Stimulated activated CD4-positive, alpha-beta T cell treated with anti-CD3 and anti-CD28 coated beads, Interleukin-1b, Interleukin-23, amount 100 ng/mL, for 48 hours (primary cell): ENCODE measurements at regions not wholly inside any gene's neighbourhood (a gene's known extent, or its start where the extent isn't known, plus 50 kb on each side); places are given as distances from the start of the nearest gene placed in this dataset.

ENCODE experiments used
- DNase-seq: peaks from one replicate; pipeline ENCODE4 v3.0.0-alpha.2; 2020

DNA sequence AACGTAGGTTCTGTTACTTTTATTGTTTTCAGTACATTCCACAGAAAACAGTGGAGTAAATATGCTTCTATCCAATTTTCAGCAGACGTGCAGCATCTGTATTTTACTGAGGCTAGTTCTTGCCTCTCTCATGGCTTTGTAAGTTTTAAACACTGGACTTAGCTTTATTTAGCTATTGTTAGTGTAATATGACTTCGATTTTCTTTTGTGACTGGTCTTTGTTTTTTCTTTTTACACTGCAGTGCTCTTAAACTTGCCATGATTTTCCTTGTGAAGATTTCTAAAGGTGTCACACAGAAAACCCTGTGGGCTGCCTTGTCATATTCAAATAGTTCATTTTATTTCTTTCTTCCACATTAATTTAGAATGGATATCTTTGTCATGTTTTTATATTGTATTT is 1234.9 kb upstream of the CITED2 start:
- no peak for DNase-seq

DNA sequence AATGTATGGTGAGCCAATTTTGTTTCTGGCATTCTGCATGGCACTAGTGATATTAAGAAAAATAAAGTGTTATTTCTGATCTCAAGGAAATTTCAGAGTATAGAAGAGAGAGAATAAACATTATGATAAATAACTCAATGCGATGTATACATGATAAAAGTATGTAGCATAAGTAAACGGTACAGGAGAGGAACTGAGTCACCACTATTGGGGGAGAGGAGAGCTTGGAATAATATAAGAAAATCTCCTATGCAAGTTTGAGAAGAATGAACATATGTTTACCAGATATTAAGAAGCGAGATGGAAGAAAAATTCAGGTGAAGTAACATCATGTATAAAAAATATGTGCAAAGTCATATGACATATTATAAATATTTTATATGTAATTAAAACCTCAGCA is 1230.3 kb upstream of the CITED2 start:
- no peak for DNase-seq

- no peak for DNase-seq
Measured at GRCh38 chr6:140602431-140603248, 1228.2 kb upstream of the CITED2 start.

DNA sequence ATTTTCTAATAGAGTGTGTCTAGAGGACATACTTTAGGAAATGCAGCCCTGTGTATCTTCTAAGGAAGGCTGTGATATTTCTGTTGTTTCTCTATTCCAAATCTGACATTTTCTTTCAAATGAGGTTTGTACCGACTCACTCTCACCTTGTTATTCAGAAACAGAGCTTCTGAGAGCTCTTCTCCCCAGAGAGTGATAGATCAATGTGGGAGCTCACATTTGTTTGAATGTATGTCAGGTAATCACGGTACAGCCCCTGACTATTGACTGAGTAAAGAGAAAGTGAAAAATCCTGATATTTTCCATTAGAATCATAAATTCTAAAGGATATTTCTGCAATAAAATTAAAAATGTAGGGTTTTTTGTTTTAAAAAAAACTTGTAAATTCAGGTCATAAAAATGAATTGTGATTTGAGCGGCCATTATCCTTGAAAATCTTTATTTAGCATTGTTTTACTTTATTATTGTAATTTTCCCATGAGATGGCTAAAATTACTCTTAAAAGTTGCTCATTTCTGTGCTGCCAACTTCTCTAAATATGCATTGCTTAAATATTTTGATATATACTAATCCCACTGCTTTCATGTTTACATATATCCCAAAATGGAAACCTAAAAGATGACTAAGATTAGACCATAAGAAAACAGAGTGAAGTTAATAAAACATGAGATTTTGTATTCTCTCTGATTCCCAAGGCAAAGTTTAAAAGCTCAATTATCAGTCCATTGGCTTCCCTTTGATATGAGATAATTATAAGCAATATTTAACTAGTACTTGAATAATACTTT is 1226.8 kb upstream of the CITED2 start:
- no peak for DNase-seq

DNA sequence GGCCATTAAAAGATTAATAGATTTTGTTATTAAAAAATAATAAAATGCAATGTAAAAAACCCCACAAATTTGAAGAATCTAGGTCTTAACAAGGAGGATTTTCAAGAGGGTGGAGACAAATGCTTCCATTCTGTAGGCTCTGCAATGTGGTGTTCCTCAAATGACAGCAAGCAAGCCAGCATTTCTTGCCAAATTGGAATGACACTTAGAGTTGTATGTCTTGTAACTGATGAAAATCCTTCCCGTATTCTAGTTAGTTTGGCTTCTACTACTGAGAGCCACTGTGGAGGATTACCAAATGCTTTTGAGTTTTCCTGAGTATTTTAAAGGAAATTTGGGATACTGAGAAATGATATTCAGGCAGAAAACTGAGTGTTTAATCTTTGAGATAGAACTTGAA is 1225.5 kb upstream of the CITED2 start:
- no peak for DNase-seq

DNA sequence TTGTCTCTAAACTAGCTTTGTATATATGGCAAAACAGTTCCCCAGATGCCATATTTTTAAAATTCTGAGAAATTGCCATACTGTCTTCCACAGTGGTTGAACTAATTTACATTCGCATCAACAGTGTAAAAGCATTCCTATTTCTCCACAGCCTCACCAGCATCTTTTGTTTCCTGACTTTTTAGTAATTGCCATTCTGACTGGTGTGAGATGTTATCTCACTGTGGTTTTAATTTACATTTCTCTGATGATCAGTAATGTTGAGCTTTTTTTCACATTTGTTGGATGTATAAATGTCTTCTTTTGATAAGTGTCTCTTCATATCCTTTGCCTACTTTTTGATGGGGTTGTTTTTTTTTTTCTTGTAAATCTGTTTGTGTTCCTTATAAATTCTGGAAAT is 1222.7 kb upstream of the CITED2 start:
- no peak for DNase-seq

GRCh38 chr6:140594806-140595128 is 1220.3 kb upstream of the CITED2 start:
- no peak for DNase-seq

- DNase-seq, result no peak
Measured at GRCh38 chr6:140592877-140593276, 1218.4 kb upstream of the CITED2 start.

DNA sequence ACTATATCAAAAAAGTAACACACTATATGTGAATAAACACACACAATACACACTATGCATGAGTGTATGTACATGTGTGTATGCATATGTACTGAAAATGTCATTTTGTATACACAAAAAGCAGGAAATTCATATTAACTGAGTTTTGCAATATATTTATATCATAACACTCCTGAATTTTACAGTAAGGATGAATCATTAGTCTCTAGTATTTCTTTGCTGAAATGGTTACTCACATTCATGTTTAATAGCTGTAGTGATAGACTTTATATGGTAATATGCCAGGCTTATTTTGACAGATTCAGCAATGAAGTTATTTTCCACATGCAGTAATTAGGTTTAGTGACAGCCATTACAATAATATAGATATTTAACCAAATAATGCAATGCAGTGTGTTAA is 1216.2 kb upstream of the CITED2 start:
- no peak for DNase-seq

- peak; percentile 12 for DNase-seq
Measured at GRCh38 chr6:140586426-140587061, 1212.1 kb upstream of the CITED2 start.

GRCh38 chr6:140581601-140582000 is 1207.2 kb upstream of the CITED2 start:
- no peak for DNase-seq

DNA sequence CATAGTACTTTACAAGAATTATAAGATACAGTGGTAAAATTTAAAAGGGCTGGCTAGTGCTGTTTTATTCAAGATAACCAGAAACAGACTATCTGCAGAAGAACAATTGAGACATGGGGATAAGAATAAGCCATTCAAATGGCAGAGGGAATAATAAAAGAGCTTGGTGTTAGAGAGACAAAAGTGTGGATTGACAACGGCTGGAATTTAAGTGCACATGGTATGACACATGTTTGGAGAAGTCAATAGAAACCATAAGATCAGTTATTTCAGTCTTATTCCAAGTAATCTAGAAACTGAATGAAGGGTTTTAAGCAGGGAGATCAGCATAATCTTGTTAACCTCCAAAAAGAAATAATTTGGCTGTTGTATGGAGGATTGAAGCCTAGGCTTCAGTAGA is 1205.5 kb upstream of the CITED2 start:
- no peak for DNase-seq

- DNase-seq, result no peak
Measured at GRCh38 chr6:140576004-140576555, 1201.6 kb upstream of the CITED2 start.

DNA sequence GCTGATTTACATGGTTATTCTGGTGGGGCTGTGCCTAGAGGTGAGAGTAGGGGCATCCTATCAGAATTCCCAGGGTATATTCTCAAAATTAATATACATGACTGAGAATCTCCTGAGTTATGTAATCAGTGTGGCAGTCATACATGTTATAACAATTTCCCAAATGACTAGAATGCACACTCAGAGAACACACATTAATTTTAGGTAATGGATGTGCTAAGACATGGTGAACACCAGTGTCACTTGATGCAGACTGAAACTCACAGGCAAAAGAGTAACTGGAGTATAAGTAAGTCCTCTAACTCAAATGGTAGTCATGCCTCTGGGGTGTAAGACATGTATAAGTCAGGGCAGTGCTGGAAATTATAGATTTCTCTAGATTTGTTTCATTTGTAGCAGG is 1198.4 kb upstream of the CITED2 start:
- no peak for DNase-seq

- DNase-seq, result no peak
Measured at GRCh38 chr6:140572129-140572528, 1197.7 kb upstream of the CITED2 start.

DNA sequence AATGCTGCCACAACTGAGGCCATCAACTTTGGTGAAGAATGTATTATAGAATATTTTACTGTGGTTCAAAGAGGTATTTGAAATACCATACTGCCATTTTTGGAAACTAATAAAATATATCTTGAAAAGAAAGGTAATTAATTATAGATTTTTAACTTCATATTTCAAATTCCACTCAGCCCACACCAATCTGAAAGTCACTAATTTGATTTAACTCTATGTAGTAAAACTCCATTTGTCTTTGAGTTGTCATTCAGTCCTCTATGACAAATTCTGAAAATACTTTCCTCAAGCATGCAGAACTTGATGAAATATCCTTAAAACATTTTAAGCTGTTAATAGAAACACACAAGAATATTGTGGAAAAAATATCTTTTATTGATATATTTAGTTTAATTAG is 1196.7 kb upstream of the CITED2 start:
- DNase-seq, result no peak

DNA sequence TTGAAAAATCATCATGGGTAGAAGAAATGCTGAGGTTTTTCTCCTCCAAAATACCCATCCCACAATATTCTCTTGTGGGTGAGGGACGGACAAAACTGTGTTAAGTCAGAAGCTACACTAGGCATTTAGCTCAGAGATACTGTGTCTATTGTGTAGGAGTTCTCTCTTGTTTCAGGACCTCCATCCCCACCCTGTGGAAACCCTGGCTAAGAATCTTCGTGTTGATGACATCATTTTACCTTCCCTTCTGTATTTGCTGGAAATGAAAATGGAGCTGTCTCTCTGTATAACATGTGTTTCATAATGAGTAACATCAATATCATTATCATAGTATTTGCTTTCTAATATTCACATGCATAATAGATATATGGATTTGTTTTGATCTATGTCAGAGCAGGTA is 1193.0 kb upstream of the CITED2 start:
- DNase-seq, result no peak

GRCh38 chr6:140566781-140567277 is 1192.4 kb upstream of the CITED2 start:
- DNase-seq, result no peak

- DNase-seq, result no peak
Measured at GRCh38 chr6:140563728-140564127, 1189.3 kb upstream of the CITED2 start.

DNA sequence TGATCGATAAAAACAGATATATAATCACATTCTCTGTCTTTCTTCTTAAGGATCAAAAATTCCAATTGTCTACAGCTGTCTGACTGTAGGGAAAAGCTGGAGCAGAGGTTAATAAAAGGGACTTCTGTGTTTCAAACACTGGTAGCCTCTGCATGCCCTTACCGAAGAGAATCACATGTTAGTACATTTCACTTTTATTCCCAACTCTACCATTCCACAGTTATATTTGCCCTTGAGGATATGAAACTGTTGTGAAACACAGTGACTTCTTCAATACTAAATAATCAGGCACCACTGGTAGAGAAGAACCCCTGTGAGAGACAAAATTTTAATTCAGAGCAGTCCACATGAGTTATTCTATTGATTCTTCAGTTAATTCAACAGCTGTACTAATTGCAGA is 1187.3 kb upstream of the CITED2 start:
- DNase-seq, result no peak

DNA sequence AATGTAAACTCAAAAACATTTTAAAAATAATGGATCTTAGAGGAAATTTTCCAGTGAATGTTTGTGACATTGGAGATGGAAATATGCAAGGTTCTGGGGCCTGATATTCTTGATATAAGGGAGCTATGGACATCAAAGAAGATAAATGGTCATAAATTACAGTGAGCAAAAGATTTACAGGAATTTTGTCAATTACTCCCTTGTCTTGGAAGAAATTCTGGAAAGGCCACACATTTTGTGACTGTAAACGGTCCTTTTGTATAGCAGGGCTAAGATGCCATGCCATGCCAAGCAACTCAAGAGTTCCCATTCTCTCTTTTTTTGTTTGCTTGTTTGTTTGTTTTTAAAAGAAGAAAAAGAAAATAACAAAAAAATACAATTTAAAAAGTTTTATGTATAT is 1186.2 kb upstream of the CITED2 start:
- no peak for DNase-seq

GRCh38 chr6:140559458-140559857 is 1185.0 kb upstream of the CITED2 start:
- no peak for DNase-seq

DNA sequence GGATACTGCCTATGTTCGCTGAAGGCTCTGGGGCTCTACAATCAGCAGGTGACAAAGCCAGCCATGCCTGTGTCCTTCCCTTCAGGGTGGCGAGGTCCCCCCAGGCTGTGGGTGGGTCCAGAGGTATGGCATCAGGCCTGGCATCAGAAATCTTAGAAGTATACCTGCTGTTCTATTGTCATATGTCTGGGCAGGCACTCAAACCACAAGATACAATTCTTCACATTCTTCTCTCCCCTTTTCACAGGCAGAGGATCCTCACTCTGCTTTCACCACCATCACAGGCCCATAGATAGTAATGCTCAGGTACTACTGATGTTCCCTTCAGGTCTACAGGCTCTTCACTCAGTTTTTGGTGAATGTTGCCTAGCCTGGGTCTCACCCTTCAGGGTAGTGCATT is 1180.0 kb upstream of the CITED2 start:
- no peak for DNase-seq

DNA sequence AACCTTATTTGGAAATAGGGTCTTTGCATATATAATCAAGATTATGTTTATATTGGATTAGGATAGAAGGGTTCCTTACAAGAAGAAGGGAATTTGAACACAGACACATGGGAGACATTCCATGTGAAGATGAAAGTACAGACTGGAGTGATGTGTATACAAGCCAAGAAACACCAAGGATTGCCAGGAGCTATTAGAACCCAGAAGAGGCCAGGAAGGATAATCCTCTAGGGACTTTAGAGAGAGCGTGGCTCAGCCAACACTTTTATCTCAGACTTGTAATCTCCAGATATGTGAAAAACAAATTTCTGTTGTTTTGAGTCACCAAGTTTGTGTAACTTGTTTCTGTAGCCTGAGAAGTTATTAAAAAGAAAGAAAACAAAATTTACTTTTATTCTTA is 1173.9 kb upstream of the CITED2 start:
- DNase-seq, result no peak
